Psoas muscle (tissue), 7 donors: ENCODE measurements at regions not wholly inside any gene's neighbourhood (a gene's known extent, or its start where the extent isn't known, plus 50 kb on each side); places are given as distances from the start of the nearest gene placed in this dataset.

Experiments used
- ATAC-seq, 4 donors: fragments of 200-7000 bp; cut with Tn5 transposase; one replicate each; pipeline ENCODE4 v1.9.1; 2020; ENCODE audit warnings: moderate library complexity in 3 of 4, mild to moderate bottlenecking in 2 of 4
- DNase-seq, 2 donors: peaks; one replicate each; pipeline ENCODE4 v3.0.0-alpha.2; 2020
- H3K27ac ChIP-seq: fragments of 200-600 bp; one replicate; pipeline ENCODE4 v1.8.0; 2022
- H3K27me3 ChIP-seq, 3 donors: fragments of 200-600 bp in 1 of 3; one replicate each; pipeline versions ENCODE4 v1.6.1 to v1.8.0; 2013 to 2022; ENCODE audit warnings: low read length in 2 of 3, mild to moderate bottlenecking in 2 of 3, moderate library complexity in 1 of 3; ENCODE audit not compliant: insufficient read depth in 3 of 3
- H3K36me3 ChIP-seq, 2 donors: fragments of 200-600 bp in 1 of 2; one replicate each; pipeline versions ENCODE4 v1.6.1 to v1.8.0; 2013 to 2022; ENCODE audit warnings: low read depth in 1 of 2, mild to moderate bottlenecking in 1 of 2, moderate library complexity in 1 of 2; ENCODE audit not compliant: insufficient read depth in 1 of 2
- H3K4me1 ChIP-seq: fragments of 200-600 bp; one replicate; pipeline ENCODE4 v1.8.0; 2022
- H3K4me3 ChIP-seq: fragments of 200-600 bp; one replicate; pipeline ENCODE4 v1.8.0; 2022; ENCODE audit warnings: mild to moderate bottlenecking
- H3K9me3 ChIP-seq: fragments of 200-600 bp; one replicate; pipeline ENCODE4 v1.8.0; 2022
- WGBS, 3 donors: extraction: QIAGEN DNeasy Blood & Tissue Kit; methylation state at CpG; one replicate each; pipeline versions ENCODE4 v1.1.6 to v1.1.7; 2013; 5-methylcytosine and 5-hydroxymethylcytosine counted together
- intact Hi-C, 2 donors: fragments of 100-400 bp; cut with DNase I; formaldehyde crosslinking; loops; one replicate each; pipeline versions ENCODE4 v1.11.0 to v1.14.2; 2022
- TF ChIP-seq, protein P1 (sequence below): fragments of 200-600 bp; IDR thresholded peaks from one replicate; pipeline ENCODE4 v1.8.0; 2022; ENCODE audit warnings: antibody characterized with exemption
- donor health status: healthy with polysubstance abuse.
- donor health status: DM: no; HTN: no; CAD: no; lungs with moderate emphysema.
- donor health status: Bipolar disorder and iron deficiency.
- donor health status: healthy.
- donor health status: DM: yes; HTN: yes; CAD: no.
- donor health status: DM: no; HTN: no; CAD: no.
- donor health status: DM: yes; HTN: yes; CAD: no.

DNA sequence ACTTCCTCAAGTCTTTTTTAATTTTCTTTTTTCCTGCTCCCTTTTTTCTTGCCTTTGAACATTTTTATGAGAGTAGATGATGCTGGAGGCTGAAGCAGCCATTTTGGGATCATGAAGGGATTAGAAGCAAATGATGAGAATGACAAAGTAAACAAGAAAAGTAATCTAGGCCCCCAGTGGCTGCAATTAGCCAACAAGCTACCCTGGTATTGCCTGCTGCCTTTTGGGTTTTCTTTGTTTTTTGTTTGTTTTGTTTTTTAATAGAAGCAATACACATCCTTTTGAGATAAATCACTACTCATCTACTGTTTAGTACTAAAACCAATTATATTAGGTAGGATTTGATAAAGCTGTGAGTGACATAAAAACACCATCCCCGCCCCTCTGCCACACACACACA, 280.7 kb upstream of the ADGRL2 start:
- TF ChIP-seq, protein P1, sequence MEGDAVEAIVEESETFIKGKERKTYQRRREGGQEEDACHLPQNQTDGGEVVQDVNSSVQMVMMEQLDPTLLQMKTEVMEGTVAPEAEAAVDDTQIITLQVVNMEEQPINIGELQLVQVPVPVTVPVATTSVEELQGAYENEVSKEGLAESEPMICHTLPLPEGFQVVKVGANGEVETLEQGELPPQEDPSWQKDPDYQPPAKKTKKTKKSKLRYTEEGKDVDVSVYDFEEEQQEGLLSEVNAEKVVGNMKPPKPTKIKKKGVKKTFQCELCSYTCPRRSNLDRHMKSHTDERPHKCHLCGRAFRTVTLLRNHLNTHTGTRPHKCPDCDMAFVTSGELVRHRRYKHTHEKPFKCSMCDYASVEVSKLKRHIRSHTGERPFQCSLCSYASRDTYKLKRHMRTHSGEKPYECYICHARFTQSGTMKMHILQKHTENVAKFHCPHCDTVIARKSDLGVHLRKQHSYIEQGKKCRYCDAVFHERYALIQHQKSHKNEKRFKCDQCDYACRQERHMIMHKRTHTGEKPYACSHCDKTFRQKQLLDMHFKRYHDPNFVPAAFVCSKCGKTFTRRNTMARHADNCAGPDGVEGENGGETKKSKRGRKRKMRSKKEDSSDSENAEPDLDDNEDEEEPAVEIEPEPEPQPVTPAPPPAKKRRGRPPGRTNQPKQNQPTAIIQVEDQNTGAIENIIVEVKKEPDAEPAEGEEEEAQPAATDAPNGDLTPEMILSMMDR: no peak
- no peak overlapping the region for H3K27ac ChIP-seq
- H3K9me3 ChIP-seq: no peaks in the 10 kb centered on the region
- intact Hi-C loops: no loop called here
- ATAC-seq: no peak
- 90 to 100% (median 94%) methylated on average over 1 of the region's 1 CpG for WGBS, 3 donors
- no peaks in the 10 kb centered on the region for H3K4me1 ChIP-seq
- H3K4me3 ChIP-seq: no peak overlapping the region
- H3K27me3 ChIP-seq: no peaks in the 10 kb centered on the region
- H3K36me3 ChIP-seq: no peaks in the 10 kb centered on the region
- no peak for DNase-seq

GRCh38 chr1:81517987-81518386, 282.7 kb upstream of the ADGRL2 start:
- Histone ChIP-seq H3K27me3 (no peaks in the 10 kb centered on the region), H3K27ac (no peak overlapping the region), H3K36me3 (no peaks in the 10 kb centered on the region), H3K4me3 (no peak overlapping the region), H3K4me1 (no peaks in the 10 kb centered on the region), H3K9me3 (no peaks in the 10 kb centered on the region)
- intact Hi-C loops: no loop called here
- ATAC-seq (no peak), DNase-seq (no peak)
- TF ChIP-seq, protein P1: no peak
- WGBS, 3 donors: 74 to 77% (median 76%) methylated on average over 8 of the region's 8 CpGs

DNA sequence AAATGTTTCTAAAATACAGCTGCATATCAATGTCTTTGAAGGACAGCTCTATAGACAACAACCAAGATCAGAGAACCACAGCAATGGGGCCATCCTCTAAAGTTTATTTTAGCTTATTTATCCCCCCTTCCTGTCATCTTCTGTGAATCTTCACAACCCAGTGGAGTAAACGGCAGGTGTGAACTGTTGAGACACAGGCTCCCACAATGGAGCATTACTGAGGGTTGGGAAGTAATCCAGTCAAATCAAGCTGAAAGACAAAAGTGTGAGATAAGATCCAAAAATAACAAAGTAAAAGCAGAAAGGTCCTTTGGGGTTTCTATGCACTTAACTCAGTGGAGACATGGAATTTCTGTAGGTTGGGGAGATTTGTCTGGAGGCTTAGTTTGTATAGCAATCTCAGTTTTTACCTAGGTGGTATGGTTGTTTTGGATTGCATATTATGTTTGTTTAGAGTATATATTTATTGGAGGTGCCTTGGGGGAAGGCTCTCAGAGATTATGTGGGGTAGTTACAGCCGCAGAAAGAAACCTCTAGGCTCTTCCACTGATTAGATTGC, 286.9 kb upstream of the ADGRL2 start:
- TF ChIP-seq, protein P1: no peak
- 59 to 60% (median 60%) methylated on average over 2 of the region's 2 CpGs for WGBS, 3 donors

GRCh38 chr1:81512252-81513003, 288.3 kb upstream of the ADGRL2 start:
- H3K4me1 ChIP-seq: no peaks in the 10 kb centered on the region
- no peaks in the 10 kb centered on the region for H3K27me3 ChIP-seq
- TF ChIP-seq, protein P1: no peak
- 53 to 65% (median 62%) methylated on average over 5 of the region's 5 CpGs for WGBS, 3 donors
- no peak overlapping the region for H3K27ac ChIP-seq
- ATAC-seq (no peak), DNase-seq (no peak)
- H3K9me3 ChIP-seq: no peaks in the 10 kb centered on the region
- intact Hi-C loops: no loop called here
- H3K36me3 ChIP-seq: no peaks in the 10 kb centered on the region
- H3K4me3 ChIP-seq: no peak overlapping the region

More for the DNA sequence above, 286.9 kb upstream of the ADGRL2 start:
- ATAC-seq (peak in 1 of 4 donors; percentile 28), DNase-seq (no peak)
- Histone ChIP-seq H3K27ac (no peak overlapping the region), H3K27me3 (no peaks in the 10 kb centered on the region), H3K36me3 (no peaks in the 10 kb centered on the region), H3K4me1 (no peaks in the 10 kb centered on the region), H3K9me3 (no peaks in the 10 kb centered on the region), H3K4me3 (no peak overlapping the region)
- intact Hi-C loops: no loop called here
